C4-2B (cell line): ENCODE measurements at regions not wholly inside any gene's neighbourhood (a gene's known extent, or its start where the extent isn't known, plus 50 kb on each side); places are given as distances from the start of the nearest gene placed in this dataset.
"Not testable (repeated sequence)": the region's sequence is repeated elsewhere in the genome, so short reads cannot be mapped to it uniquely, and the experiment has no call there.

Experiments
- H3K27ac ChIP-seq: fragments of 450-650 bp; 2 replicates; pipeline ENCODE4 v1.5.1; 2017
- CTCF ChIP-seq: fragments of 450-650 bp; conservative IDR thresholded peaks from 2 replicates; pipeline ENCODE4 v1.5.1; 2017; ENCODE audit warnings: mild to moderate bottlenecking
- ZFX ChIP-seq: fragments of 450-650 bp; IDR thresholded peaks from 2 replicates; pipeline ENCODE4 v1.6.1; 2017

- TF ChIP-seq CTCF: no peak
- TF ChIP-seq ZFX: no peak
- H3K27ac ChIP-seq: no peak overlapping the region
Observed at GRCh38 chr7:106348231-106348630, 63.4 kb upstream of the NAMPT start.

- H3K27ac ChIP-seq: no peak overlapping the region
- TF ChIP-seq CTCF: no peak
- TF ChIP-seq ZFX: no peak
Observed at GRCh38 chr7:106347229-106347833, 62.5 kb upstream of the NAMPT start.

GRCh38 chr7:106346678-106347217 lies 62.0 kb upstream of the NAMPT start:
- no peak for TF ChIP-seq ZFX
- TF ChIP-seq CTCF: no peak
- H3K27ac ChIP-seq: no peak overlapping the region

GRCh38 chr7:106346167-106346677 lies 61.4 kb upstream of the NAMPT start:
- TF ChIP-seq ZFX: no peak
- TF ChIP-seq CTCF: no peak
- H3K27ac ChIP-seq: no peak overlapping the region

GRCh38 chr7:106345421-106346166 lies 60.8 kb upstream of the NAMPT start:
- TF ChIP-seq CTCF (no peak), ZFX (no peak)
- no peak overlapping the region for H3K27ac ChIP-seq

GRCh38 chr7:106344861-106345260 lies 60.1 kb upstream of the NAMPT start:
- TF ChIP-seq CTCF: no peak
- TF ChIP-seq ZFX: no peak
- no peak overlapping the region for H3K27ac ChIP-seq

GRCh38 chr7:106344211-106344610 lies 59.4 kb upstream of the NAMPT start:
- no peak overlapping the region for H3K27ac ChIP-seq
- TF ChIP-seq ZFX (no peak), CTCF (no peak)

- not testable (repeated sequence) for H3K27ac ChIP-seq
Observed at GRCh38 chr7:106342049-106342448, 57.3 kb upstream of the NAMPT start.

GRCh38 chr7:106340247-106340596 lies 55.4 kb upstream of the NAMPT start:
- H3K27ac ChIP-seq: not testable (repeated sequence)
